KMS-11 (cell line): ENCODE measurements at regions not wholly inside any gene's neighbourhood (a gene's known extent, or its start where the extent isn't known, plus 50 kb on each side); places are given as distances from the start of the nearest gene placed in this dataset.
"Not testable (repeated sequence)": the region's sequence is repeated elsewhere in the genome, so short reads cannot be mapped to it uniquely, and the experiment has no call there.

ENCODE experiments used
- H2AFZ ChIP-seq: fragments of 200-600 bp; sonication (generic); 2 replicates; pipeline ENCODE4 v1.6.1; 2016; ENCODE audit warnings: antibody characterized with exemption, mixed run types, low read depth
- H3K27ac ChIP-seq: fragments of 200-600 bp; sonication (generic); 2 replicates; pipeline ENCODE4 v1.6.1; 2016; ENCODE audit warnings: mild to moderate bottlenecking, mixed run types
- H3K27me3 ChIP-seq: fragments of 200-600 bp; sonication (generic); 2 replicates; pipeline ENCODE4 v1.6.1; 2017; ENCODE audit warnings: mild to moderate bottlenecking, low read depth, mixed run types, moderate library complexity; ENCODE audit not compliant: insufficient read depth
- H3K36me3 ChIP-seq: fragments of 200-600 bp; sonication (generic); 2 replicates; pipeline ENCODE4 v1.6.1; 2017; ENCODE audit warnings: mild to moderate bottlenecking, mixed run types; ENCODE audit not compliant: insufficient read depth
- H3K4me1 ChIP-seq: fragments of 200-600 bp; sonication (generic); 2 replicates; pipeline ENCODE4 v1.6.1; 2016; ENCODE audit warnings: mild to moderate bottlenecking, low read depth, mixed run types; ENCODE audit not compliant: poor library complexity, severe bottlenecking
- H3K4me2 ChIP-seq: fragments of 200-600 bp; sonication (generic); 2 replicates; pipeline ENCODE4 v1.7.0; 2016; ENCODE audit warnings: mild to moderate bottlenecking, mixed run types
- H3K4me3 ChIP-seq: fragments of 200-600 bp; sonication (generic); IDR thresholded peaks from 2 replicates; pipeline ENCODE4 v1.6.1; 2017; ENCODE audit warnings: low read depth, low read length, mixed read lengths; ENCODE audit not compliant: insufficient read depth
- H3K79me2 ChIP-seq: fragments of 200-600 bp; sonication (generic); 2 replicates; pipeline ENCODE4 v1.6.1; 2016; ENCODE audit warnings: low read depth, mixed run types; ENCODE audit not compliant: insufficient read depth
- H3K9ac ChIP-seq: fragments of 200-600 bp; sonication (generic); 2 replicates; pipeline ENCODE4 v1.6.1; 2016; ENCODE audit warnings: mild to moderate bottlenecking, mixed run types
- H4K20me1 ChIP-seq: fragments of 200-600 bp; sonication (generic); 2 replicates; pipeline ENCODE4 v1.6.1; 2016; ENCODE audit warnings: mild to moderate bottlenecking, mixed run types; ENCODE audit not compliant: insufficient read depth
- CTCF ChIP-seq: fragments of 200-600 bp; sonication (generic); conservative IDR thresholded peaks from 2 replicates; pipeline ENCODE4 v1.6.1; 2017; ENCODE audit warnings: low read depth, mild to moderate bottlenecking, antibody characterized with exemption, low read length, moderate library complexity, mixed read lengths

GRCh38 chr5:7271435-7272084 lies 124.4 kb upstream of the ADCY2 start:
- Histone ChIP-seq H3K27me3 (no peaks in the 10 kb centered on the region), H2AFZ (no peak overlapping the region), H3K27ac (no peak overlapping the region), H3K79me2 (no peaks in the 10 kb centered on the region), H3K4me1 (no peaks in the 10 kb centered on the region), H3K4me3 (no peak overlapping the region), H3K36me3 (no peaks in the 10 kb centered on the region), H3K4me2 (no peak overlapping the region), H4K20me1 (no peaks in the 10 kb centered on the region), H3K9ac (no peak overlapping the region)
- no peak for TF ChIP-seq CTCF

GRCh38 chr5:7272408-7272965 lies 123.5 kb upstream of the ADCY2 start:
- no peak overlapping the region for H2AFZ ChIP-seq

GRCh38 chr5:7274203-7274602 lies 121.7 kb upstream of the ADCY2 start:
- no peak for TF ChIP-seq CTCF
- no peaks in the 10 kb centered on the region for H3K79me2 ChIP-seq
- no peaks in the 10 kb centered on the region; the same call in 1 of the 2 replicates for H3K36me3 ChIP-seq
- no peaks in the 10 kb centered on the region for H3K27me3 ChIP-seq
- no peaks in the 10 kb centered on the region for H3K4me1 ChIP-seq
- no peak overlapping the region for H3K4me3 ChIP-seq
- no peak overlapping the region for H3K9ac ChIP-seq
- H3K4me2 ChIP-seq: no peak overlapping the region
- H2AFZ ChIP-seq: no peak overlapping the region
- H3K27ac ChIP-seq: no peak overlapping the region
- no peaks in the 10 kb centered on the region for H4K20me1 ChIP-seq

More at GRCh38 chr5:7272408-7272965, 123.5 kb upstream of the ADCY2 start:
- no peak overlapping the region for H3K4me2 ChIP-seq
- no peaks in the 10 kb centered on the region for H3K79me2 ChIP-seq
- H3K27me3 ChIP-seq: no peaks in the 10 kb centered on the region
- H3K4me3 ChIP-seq: no peak overlapping the region
- no peak for TF ChIP-seq CTCF
- H3K9ac ChIP-seq: no peak overlapping the region
- no peak overlapping the region for H3K27ac ChIP-seq
- no peaks in the 10 kb centered on the region for H3K4me1 ChIP-seq
- H4K20me1 ChIP-seq: no peaks in the 10 kb centered on the region
- no peaks in the 10 kb centered on the region; the same call in 1 of the 2 replicates for H3K36me3 ChIP-seq

GRCh38 chr5:7289634-7290033 lies 106.3 kb upstream of the ADCY2 start:
- not testable (repeated sequence) for H4K20me1 ChIP-seq, H3K4me2 ChIP-seq, H2AFZ ChIP-seq, H3K4me3 ChIP-seq, H3K27ac ChIP-seq, H3K9ac ChIP-seq, H3K36me3 ChIP-seq, H3K79me2 ChIP-seq, H3K27me3 ChIP-seq, H3K4me1 ChIP-seq

- H3K4me1 ChIP-seq, H3K79me2 ChIP-seq, H2AFZ ChIP-seq, H3K27me3 ChIP-seq, H3K36me3 ChIP-seq, H3K4me3 ChIP-seq, H4K20me1 ChIP-seq, H3K9ac ChIP-seq, H3K27ac ChIP-seq, H3K4me2 ChIP-seq: not testable (repeated sequence)
Measured at GRCh38 chr5:7297821-7298220, 98.1 kb upstream of the ADCY2 start.

GRCh38 chr5:7299731-7300130 lies 96.2 kb upstream of the ADCY2 start:
- not testable (repeated sequence) for H2AFZ ChIP-seq, H3K4me2 ChIP-seq, H4K20me1 ChIP-seq, H3K27ac ChIP-seq, H3K27me3 ChIP-seq, H3K36me3 ChIP-seq, H3K4me1 ChIP-seq, H3K79me2 ChIP-seq, H3K9ac ChIP-seq, H3K4me3 ChIP-seq

- Histone ChIP-seq H3K27ac (peak overlapping the region; percentile 36; the same call in 1 of the 2 replicates), H3K4me2 (peak overlapping the region; percentile 47), H3K4me1 (peaks cover 27% of the 10 kb centered on the region)
- H4K20me1 ChIP-seq, H3K27me3 ChIP-seq, H3K9ac ChIP-seq, H3K36me3 ChIP-seq, H3K4me3 ChIP-seq, H2AFZ ChIP-seq, H3K79me2 ChIP-seq: not testable (repeated sequence)
Measured at GRCh38 chr5:7305000-7305674, 90.8 kb upstream of the ADCY2 start.
